D721Med (cell line): ENCODE measurements at regions not wholly inside any gene's neighbourhood (a gene's known extent, or its start where the extent isn't known, plus 50 kb on each side); places are given as distances from the start of the nearest gene placed in this dataset.

ENCODE experiments used
- DNase-seq: peaks from one replicate; pipeline ENCODE4 v3.0.0; 2011; ENCODE audit warnings: low spot score; ENCODE audit not compliant: insufficient read length
- FAIRE-seq: peaks from 2 replicates; lab custom pipeline; 2011; peaks lifted over from hg19 to GRCh38; lab: Jason Lieb, UNC
- TF ChIP-seq, protein P1 (sequence below): IDR thresholded peaks from 2 replicates; pipeline ENCODE4 v1.5.1; 2012; ENCODE audit warnings: mild to moderate bottlenecking, control low read depth; ENCODE audit not compliant: insufficient read depth; ENCODE audit errors: missing control alignments

DNA sequence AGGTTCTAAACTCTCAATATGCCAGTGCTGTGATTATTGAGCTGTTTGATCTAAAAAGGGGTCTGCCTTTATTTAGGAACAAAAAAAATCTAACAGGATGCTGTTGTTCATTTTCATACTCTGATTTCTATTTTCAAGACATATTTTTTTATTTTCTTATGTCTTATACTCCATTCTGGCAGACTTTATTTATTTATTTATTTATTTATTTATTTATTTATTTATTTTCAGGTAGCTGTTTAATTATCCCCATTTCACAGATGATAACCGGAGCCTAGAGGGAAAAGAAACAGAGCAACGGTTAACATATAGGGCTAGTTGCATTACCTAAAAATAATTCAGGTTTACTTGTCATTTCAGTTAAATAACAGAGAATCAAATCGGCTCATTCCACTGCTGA, 174.4 kb downstream of the CENPF start:
- DNase-seq: no peak
- no peak for FAIRE-seq
- TF ChIP-seq, protein P1, sequence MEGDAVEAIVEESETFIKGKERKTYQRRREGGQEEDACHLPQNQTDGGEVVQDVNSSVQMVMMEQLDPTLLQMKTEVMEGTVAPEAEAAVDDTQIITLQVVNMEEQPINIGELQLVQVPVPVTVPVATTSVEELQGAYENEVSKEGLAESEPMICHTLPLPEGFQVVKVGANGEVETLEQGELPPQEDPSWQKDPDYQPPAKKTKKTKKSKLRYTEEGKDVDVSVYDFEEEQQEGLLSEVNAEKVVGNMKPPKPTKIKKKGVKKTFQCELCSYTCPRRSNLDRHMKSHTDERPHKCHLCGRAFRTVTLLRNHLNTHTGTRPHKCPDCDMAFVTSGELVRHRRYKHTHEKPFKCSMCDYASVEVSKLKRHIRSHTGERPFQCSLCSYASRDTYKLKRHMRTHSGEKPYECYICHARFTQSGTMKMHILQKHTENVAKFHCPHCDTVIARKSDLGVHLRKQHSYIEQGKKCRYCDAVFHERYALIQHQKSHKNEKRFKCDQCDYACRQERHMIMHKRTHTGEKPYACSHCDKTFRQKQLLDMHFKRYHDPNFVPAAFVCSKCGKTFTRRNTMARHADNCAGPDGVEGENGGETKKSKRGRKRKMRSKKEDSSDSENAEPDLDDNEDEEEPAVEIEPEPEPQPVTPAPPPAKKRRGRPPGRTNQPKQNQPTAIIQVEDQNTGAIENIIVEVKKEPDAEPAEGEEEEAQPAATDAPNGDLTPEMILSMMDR: no peak

DNA sequence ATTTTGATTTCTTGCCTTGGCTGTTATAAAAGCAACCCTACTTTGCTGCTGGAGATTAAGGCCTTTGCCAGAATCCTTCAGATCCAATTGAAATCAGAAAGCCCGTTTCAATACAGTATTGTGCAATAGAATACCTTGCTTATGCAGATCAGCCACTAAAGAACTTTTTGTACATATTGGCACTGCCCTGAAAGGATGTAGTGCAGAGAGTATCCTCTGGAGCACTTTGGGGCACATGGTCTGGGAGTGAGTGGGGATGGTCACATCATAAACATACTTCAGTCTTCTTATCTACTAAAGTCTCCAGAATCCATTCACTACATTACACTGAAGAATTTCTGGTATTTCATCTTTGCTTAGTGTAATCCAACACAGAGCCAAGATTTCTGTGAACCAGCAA, 189.0 kb downstream of the CENPF start:
- no peak for DNase-seq
- TF ChIP-seq, protein P1: no peak
- no peak for FAIRE-seq

DNA sequence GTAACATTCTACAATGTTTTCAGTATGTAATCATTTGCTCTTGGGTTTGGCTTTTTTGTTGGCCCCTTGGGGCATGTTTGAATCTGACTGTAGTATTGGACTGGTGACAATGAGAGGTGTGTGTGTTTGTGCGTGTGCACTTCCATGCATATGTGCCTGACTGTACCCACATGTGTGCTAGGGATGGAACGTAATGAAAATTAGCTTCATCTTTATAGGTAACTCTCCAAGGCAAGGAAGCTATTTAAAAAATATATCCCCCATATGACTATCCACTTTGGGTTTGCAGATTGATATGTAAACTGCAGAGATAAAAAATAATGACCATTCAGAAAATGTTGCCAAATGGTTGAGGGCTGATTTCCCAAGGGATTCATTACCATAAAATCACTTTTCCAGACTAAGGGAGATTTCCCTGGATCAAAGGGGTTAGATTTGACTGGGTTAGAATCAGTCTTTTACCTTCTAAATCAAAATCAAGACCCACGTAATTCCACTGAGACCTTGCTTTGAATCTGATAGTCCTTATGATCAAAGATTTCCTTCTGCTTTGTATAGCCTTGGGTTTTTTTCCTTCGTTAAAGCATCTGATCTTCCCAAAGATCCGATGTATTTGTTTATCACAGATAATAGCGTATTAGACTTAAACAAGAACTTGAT, 189.7 kb downstream of the CENPF start:
- TF ChIP-seq, protein P1: no peak
- no peak for FAIRE-seq
- DNase-seq: no peak

DNA sequence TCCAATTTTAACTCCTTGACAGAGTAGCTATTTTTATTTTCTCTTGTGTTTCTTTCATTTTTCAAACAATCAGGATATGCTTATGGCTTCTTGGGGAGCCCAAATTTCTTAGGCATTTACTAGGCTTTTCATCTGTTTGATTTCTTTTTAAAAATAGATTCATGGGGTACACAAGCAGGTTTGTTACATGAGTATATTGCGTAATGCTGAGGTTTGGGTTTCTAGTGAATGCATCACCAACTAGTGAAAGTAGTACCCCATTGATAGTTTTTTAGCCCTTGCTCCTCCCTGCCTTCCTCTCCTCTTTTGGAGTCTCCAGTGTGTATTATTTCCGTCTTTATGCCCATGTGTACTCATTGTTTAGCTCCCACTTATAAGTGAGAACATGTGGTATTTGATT, 190.7 kb downstream of the CENPF start:
- FAIRE-seq (no peak), DNase-seq (no peak)
- TF ChIP-seq, protein P1: no peak

DNA sequence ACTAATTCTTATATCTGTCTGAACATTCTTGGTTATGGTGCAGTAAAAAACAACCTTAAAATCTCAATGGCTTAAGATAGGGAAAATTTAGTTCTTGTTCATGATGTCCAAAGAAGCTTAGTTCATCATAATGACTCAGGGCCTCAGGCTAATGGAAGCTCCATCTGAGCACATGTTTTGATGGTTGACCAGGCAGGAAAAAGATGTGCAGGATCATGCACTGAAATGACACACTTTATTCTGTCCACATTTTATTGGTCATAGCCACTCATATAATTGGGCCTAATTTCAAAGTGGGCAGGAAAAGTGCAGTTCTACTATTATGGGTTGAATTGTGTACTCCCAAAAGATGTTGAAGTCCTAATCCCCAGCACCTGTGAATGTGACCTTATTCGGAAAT, 198.2 kb downstream of the CENPF start:
- FAIRE-seq: no peak
- TF ChIP-seq, protein P1: no peak

DNA sequence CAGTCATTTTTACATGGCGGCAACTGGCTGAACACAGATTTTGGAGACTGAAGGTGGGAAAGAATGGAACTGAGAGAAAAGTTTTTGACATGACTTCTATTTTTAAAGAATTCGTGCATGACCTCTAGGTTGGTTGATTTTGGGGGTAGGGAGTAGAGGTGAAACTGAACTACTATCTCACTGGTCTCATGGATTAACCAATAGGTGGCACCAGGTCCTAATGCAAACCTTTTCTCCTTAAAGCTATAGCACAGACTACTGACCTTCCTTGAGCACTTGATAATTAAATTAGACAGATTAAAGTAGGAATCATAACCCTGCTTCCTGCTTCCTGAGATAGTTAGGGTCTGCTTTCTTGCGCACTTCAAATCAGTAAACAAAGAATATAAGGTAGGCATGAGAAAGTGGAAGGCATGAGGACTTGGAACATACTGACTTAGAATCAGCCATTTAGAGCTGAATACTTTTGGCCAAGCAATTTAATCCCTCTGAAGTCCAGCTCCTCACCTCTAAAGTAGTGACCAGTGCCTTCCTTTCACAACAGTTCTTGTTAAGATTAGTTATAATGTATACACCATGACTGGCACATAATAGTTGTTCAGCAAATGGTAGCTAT, 206.0 kb downstream of the CENPF start:
- FAIRE-seq: peak; percentile 38
- DNase-seq: no peak
- TF ChIP-seq, protein P1: peak; percentile 55

More for the DNA sequence above, 198.2 kb downstream of the CENPF start:
- DNase-seq: no peak

DNA sequence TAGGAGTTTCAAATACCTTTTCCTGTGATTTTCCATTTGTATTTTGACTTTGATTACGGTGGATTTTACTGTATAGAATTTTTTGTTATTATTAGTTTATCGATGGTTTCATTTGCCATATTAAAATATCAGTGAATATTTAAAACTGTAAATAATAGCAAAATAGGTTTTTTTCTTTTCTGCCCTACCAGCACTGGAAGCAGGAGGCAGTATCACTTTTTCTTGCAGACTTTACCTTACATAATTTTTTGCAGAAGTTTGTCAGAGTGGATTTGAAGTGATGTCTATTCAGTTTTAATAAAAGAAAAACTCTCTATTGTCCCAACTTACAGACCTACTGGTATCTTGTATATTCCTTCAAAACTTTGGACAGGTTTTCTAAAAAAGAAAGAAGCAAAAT, 213.6 kb downstream of the CENPF start:
- no peak for DNase-seq
- TF ChIP-seq, protein P1: no peak
- no peak for FAIRE-seq
